GM06990 (cell line): ENCODE measurements at regions not wholly inside any gene's neighbourhood (a gene's known extent, or its start where the extent isn't known, plus 50 kb on each side); places are given as distances from the start of the nearest gene placed in this dataset.

Experiments
- DNase-seq: peaks from one replicate; pipeline ENCODE4 v3.0.0-alpha.2; 2011; ENCODE audit not compliant: insufficient read length; ENCODE audit errors: extremely low read depth
- H3K27me3 ChIP-seq: replicated peaks from 2 replicates; pipeline ENCODE4 v1.6.0; 2011; ENCODE audit warnings: low read length; ENCODE audit not compliant: control insufficient read depth, insufficient read depth
- H3K36me3 ChIP-seq: 2 replicates; pipeline ENCODE4 v1.5.1; 2011; ENCODE audit warnings: low read length; ENCODE audit not compliant: control insufficient read depth, insufficient read depth
- H3K4me3 ChIP-seq: replicated peaks from 2 replicates; pipeline ENCODE4 v1.5.1; 2011; ENCODE audit warnings: low read depth, mild to moderate bottlenecking, control low read depth, low read length
- CTCF ChIP-seq: IDR thresholded peaks from 2 replicates; pipeline ENCODE4 v1.5.1; 2011; ENCODE audit warnings: low read length, control low read depth, mild to moderate bottlenecking, inconsistent platforms; ENCODE audit not compliant: insufficient read depth, poor library complexity, severe bottlenecking

DNA sequence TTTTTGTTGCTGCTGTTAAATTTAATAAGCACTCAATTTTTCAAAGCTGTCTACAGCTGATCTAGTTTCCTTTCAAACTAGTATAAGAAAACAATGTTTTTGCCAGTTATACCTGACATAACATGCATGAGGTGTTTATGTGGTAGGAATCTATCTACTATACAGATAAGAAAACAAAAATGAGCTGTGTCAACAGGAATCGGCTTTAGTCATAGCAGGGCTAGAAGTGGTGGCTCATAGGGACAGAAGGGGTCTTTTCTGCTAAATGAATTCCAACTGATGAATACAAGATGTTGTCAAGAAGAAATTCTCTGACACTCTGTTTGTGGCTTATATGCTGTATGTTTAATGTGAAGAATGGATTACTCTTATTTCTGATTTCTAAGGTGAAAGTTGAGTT, 55.7 kb upstream of the CLNK start:
- no peaks in the 10 kb centered on the region for H3K27me3 ChIP-seq
- TF ChIP-seq CTCF: no peak
- H3K4me3 ChIP-seq: no peak overlapping the region
- DNase-seq: no peak
- no peaks in the 10 kb centered on the region for H3K36me3 ChIP-seq

DNA sequence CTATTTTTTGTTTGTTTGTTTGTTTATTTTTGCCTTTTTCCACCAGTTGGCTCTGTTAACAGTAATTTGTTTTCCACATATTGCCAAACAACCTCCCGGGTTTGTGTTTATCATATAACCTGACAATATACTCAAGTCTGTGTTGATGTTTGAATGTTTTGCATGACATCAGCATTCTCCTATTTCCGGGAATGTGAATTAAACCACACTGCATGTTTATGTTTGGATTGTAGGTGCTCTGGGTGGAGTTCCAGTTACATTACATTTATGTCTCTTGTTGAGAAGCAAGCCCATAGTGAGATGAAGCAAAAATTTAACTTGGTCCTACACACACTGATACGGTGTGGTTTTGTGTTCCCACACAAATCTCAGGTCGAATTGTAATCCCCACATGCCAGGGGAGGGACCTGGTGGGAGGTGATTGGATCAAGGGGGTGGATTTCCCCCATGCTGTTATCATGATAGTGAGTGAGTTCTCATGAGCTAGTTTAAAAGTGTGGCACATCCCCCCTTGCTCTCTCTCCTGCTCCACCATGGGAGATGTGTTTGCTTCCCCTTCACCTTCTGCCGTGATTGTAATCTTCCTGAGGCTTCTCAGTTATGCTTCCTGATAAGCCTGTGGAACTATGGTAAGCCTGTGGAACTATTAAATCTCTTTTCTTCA, 54.4 kb upstream of the CLNK start:
- Histone ChIP-seq H3K4me3 (no peak overlapping the region), H3K27me3 (no peaks in the 10 kb centered on the region), H3K36me3 (no peaks in the 10 kb centered on the region)
- DNase-seq: no peak
- no peak for TF ChIP-seq CTCF

DNA sequence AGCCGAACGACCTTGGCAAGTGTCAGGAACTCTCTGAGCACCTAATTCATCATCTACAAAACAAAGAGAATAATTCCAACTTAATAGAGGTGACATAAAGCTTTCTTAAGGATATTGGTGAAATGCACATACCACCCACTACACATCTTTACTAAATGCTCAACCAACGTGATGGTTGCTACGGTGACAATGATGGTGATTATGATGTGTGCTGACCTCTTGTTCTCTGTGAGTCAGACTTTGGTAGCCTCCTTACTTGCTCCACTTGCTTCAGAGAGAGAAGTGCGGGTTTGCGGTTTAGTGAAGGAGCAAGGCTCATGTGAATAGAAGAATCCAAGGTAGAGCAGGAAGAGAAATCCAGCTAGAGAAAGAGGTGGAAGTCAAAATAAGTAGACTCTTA, 52.8 kb upstream of the CLNK start:
- Histone ChIP-seq H3K36me3 (no peaks in the 10 kb centered on the region), H3K4me3 (no peak overlapping the region), H3K27me3 (no peaks in the 10 kb centered on the region)
- no peak for DNase-seq
- TF ChIP-seq CTCF: no peak

GRCh38 chr4:10736895-10737294, 52.3 kb upstream of the CLNK start:
- DNase-seq: no peak
- no peak overlapping the region for H3K4me3 ChIP-seq

GRCh38 chr4:10736266-10736665, 51.7 kb upstream of the CLNK start:
- no peaks in the 10 kb centered on the region for H3K27me3 ChIP-seq
- no peak for TF ChIP-seq CTCF
- no peak for DNase-seq
- H3K36me3 ChIP-seq: no peaks in the 10 kb centered on the region
- no peak overlapping the region for H3K4me3 ChIP-seq

More at GRCh38 chr4:10736895-10737294, 52.3 kb upstream of the CLNK start:
- no peaks in the 10 kb centered on the region for H3K36me3 ChIP-seq
- H3K27me3 ChIP-seq: no peaks in the 10 kb centered on the region
- TF ChIP-seq CTCF: no peak

GRCh38 chr4:10734697-10735096, 50.1 kb upstream of the CLNK start:
- Histone ChIP-seq H3K36me3 (no peaks in the 10 kb centered on the region), H3K4me3 (no peak overlapping the region), H3K27me3 (no peaks in the 10 kb centered on the region)
- TF ChIP-seq CTCF: no peak
- DNase-seq: no peak
